H9 (cell line): ENCODE measurements at regions not wholly inside any gene's neighbourhood (a gene's known extent, or its start where the extent isn't known, plus 50 kb on each side); places are given as distances from the start of the nearest gene placed in this dataset.

Experiments
- DNase-seq: peaks from one replicate; pipeline ENCODE4 v3.0.0-alpha.2; 2017
- H2AFZ ChIP-seq: one replicate; pipeline ENCODE4 v1.6.1; 2013; ENCODE audit warnings: mild to moderate bottlenecking, low read length, control low read depth, moderate library complexity
- H2AK5ac ChIP-seq: 2 replicates; pipeline ENCODE4 v1.6.1; 2013; ENCODE audit warnings: low read length, control low read depth, mixed read lengths; ENCODE audit not compliant: insufficient read length
- H2BK120ac ChIP-seq: one replicate; pipeline ENCODE4 v1.6.1; 2013; ENCODE audit warnings: low read depth, mild to moderate bottlenecking, low read length, control low read depth, inconsistent platforms; ENCODE audit not compliant: poor library complexity, severe bottlenecking
- H2BK12ac ChIP-seq: 2 replicates; pipeline ENCODE4 v1.6.1; 2013; ENCODE audit warnings: low read length, control low read depth, mixed read lengths, low read depth; ENCODE audit not compliant: insufficient read length
- H2BK15ac ChIP-seq: 2 replicates; pipeline ENCODE4 v1.6.1; 2013; ENCODE audit warnings: low read depth, low read length, control low read depth
- H2BK20ac ChIP-seq: one replicate; pipeline ENCODE4 v1.6.1; 2013; ENCODE audit warnings: low read depth, mild to moderate bottlenecking, low read length, control low read depth, inconsistent platforms; ENCODE audit not compliant: poor library complexity, severe bottlenecking
- H2BK5ac ChIP-seq: 2 replicates; pipeline ENCODE4 v1.6.1; 2013; ENCODE audit warnings: low read length, control low read depth, mixed read lengths; ENCODE audit not compliant: insufficient read length
- H3K14ac ChIP-seq: 2 replicates; pipeline ENCODE4 v1.6.1; 2013; ENCODE audit warnings: low read length, control low read depth; ENCODE audit not compliant: insufficient read depth
- H3K18ac ChIP-seq: 2 replicates; pipeline ENCODE4 v1.6.1; 2013; ENCODE audit warnings: low read depth, mild to moderate bottlenecking, mixed read lengths, low read length, control low read depth; ENCODE audit not compliant: insufficient read length
- H3K23ac ChIP-seq: 2 replicates; pipeline ENCODE4 v1.6.1; 2013; ENCODE audit warnings: low read length, control low read depth, mixed read lengths, low read depth; ENCODE audit not compliant: insufficient read length
- H3K23me2 ChIP-seq: 2 replicates; pipeline ENCODE4 v1.6.1; 2013; ENCODE audit warnings: low read depth, mild to moderate bottlenecking, mixed read lengths, low read length, control low read depth; ENCODE audit not compliant: insufficient read length, poor library complexity, severe bottlenecking
- H3K27ac ChIP-seq: 2 replicates; pipeline ENCODE4 v1.5.1; 2013; ENCODE audit warnings: low read length, control low read depth, mixed read lengths, low read depth; ENCODE audit not compliant: insufficient read length
- H3K27me3 ChIP-seq: 2 replicates; pipeline ENCODE4 v1.6.1; 2013; ENCODE audit warnings: low read length, control low read depth, inconsistent platforms; ENCODE audit not compliant: insufficient read depth
- H3K4ac ChIP-seq: 2 replicates; pipeline ENCODE4 v1.6.1; 2013; ENCODE audit warnings: low read depth, mild to moderate bottlenecking, control low read depth, inconsistent platforms, low read length, moderate library complexity
- H3K4me1 ChIP-seq: 2 replicates; pipeline ENCODE4 v1.6.1; 2013; ENCODE audit warnings: low read length, control low read depth, inconsistent platforms; ENCODE audit not compliant: insufficient read depth
- H3K4me2 ChIP-seq: 2 replicates; pipeline ENCODE4 v1.6.1; 2013; ENCODE audit warnings: low read length, control low read depth, mixed read lengths; ENCODE audit not compliant: insufficient read length, insufficient read depth
- H3K56ac ChIP-seq: 2 replicates; pipeline ENCODE4 v1.6.1; 2013; ENCODE audit warnings: low read depth, mild to moderate bottlenecking, mixed read lengths, low read length, control low read depth; ENCODE audit not compliant: insufficient read length
- H3K79me1 ChIP-seq: 2 replicates; pipeline ENCODE4 v1.6.1; 2013; ENCODE audit warnings: low read depth, mild to moderate bottlenecking, moderate library complexity, low read length, control low read depth, inconsistent platforms; ENCODE audit not compliant: insufficient read depth, poor library complexity, severe bottlenecking
- H3K79me2 ChIP-seq: 2 replicates; pipeline ENCODE4 v1.6.1; 2013; ENCODE audit warnings: low read length, control low read depth, inconsistent platforms; ENCODE audit not compliant: insufficient read depth
- H3K9ac ChIP-seq: 2 replicates; pipeline ENCODE4 v1.6.1; 2013; ENCODE audit warnings: low read length, control low read depth, mixed read lengths; ENCODE audit not compliant: insufficient read length; ENCODE audit errors: extremely low read depth
- H3K9me3 ChIP-seq: one replicate; pipeline ENCODE4 v1.6.1; 2013; ENCODE audit warnings: low read depth, low read length, inconsistent platforms; ENCODE audit not compliant: control insufficient read depth
- H3T11ph ChIP-seq: one replicate; pipeline ENCODE4 v1.6.1; 2013; ENCODE audit warnings: mild to moderate bottlenecking, low read length, control low read depth, inconsistent platforms
- H4K20me1 ChIP-seq: one replicate; pipeline ENCODE4 v1.6.1; 2013; ENCODE audit not compliant: control insufficient read depth, insufficient read length, insufficient read depth
- H4K5ac ChIP-seq: 2 replicates; pipeline ENCODE4 v1.6.1; 2013; ENCODE audit warnings: low read depth, mild to moderate bottlenecking, mixed read lengths, low read length, control low read depth; ENCODE audit not compliant: insufficient read length
- H4K8ac ChIP-seq: replicated peaks from 2 replicates; pipeline ENCODE4 v1.6.1; 2013; ENCODE audit warnings: low read length, control low read depth, mixed read lengths, low read depth; ENCODE audit not compliant: insufficient read length
- H4K91ac ChIP-seq: 2 replicates; pipeline ENCODE4 v1.6.1; 2013; ENCODE audit warnings: low read depth, mild to moderate bottlenecking, moderate library complexity, mixed read lengths, low read length, control low read depth; ENCODE audit not compliant: insufficient read length
- H3K27ac Mint-ChIP-seq, 3 experiments: 2 replicates in 2 of 3; 3 replicates in 1 of 3; pipeline ENCODE4 v1.8.0; 2020 to 2021; ENCODE audit warnings: mixed read lengths in 3 of 3, mild to moderate bottlenecking in 1 of 3, moderate library complexity in 1 of 3
- H3K27me3 Mint-ChIP-seq: 2 replicates; pipeline ENCODE4 v1.8.0; 2021; ENCODE audit warnings: low read depth, mild to moderate bottlenecking, moderate library complexity, mixed read lengths
- H3K36me3 Mint-ChIP-seq, 3 experiments: 2 replicates in 2 of 3; 3 replicates in 1 of 3; pipeline ENCODE4 v1.8.0; 2020 to 2021; ENCODE audit warnings: low read depth in 3 of 3, mixed read lengths in 3 of 3; ENCODE audit not compliant: insufficient read depth in 1 of 3
- H3K4me1 Mint-ChIP-seq, 2 experiments: 2 replicates each; pipeline ENCODE4 v1.8.0; 2020; ENCODE audit warnings: mixed read lengths in 2 of 2
- H3K4me3 Mint-ChIP-seq, 2 experiments: 2 replicates in 1 of 2; 3 replicates in 1 of 2; pipeline ENCODE4 v1.8.0; 2020 to 2021; ENCODE audit warnings: mild to moderate bottlenecking in 2 of 2, mixed read lengths in 2 of 2, moderate library complexity in 1 of 2
- H3K9me3 Mint-ChIP-seq, 2 experiments: 2 replicates in 1 of 2; 3 replicates in 1 of 2; pipeline ENCODE4 v1.8.0; 2020; ENCODE audit warnings: mild to moderate bottlenecking in 2 of 2, mixed read lengths in 2 of 2, moderate library complexity in 1 of 2
- CTCF ChIP-seq: fragments of 200-600 bp; sonication (generic); conservative IDR thresholded peaks from 3 replicates; pipeline ENCODE4 v1.8.0; 2021; ENCODE audit warnings: antibody characterized with exemption, mild to moderate bottlenecking
- WGBS: extraction: QIAGEN DNeasy Blood & Tissue Kit; methylation state at CpG from one replicate; pipeline ENCODE4 v1.1.7; 2013; ENCODE audit warnings: missing lambda C conversion rate, low lambda C conversion rate, mixed read lengths; ENCODE audit not compliant: insufficient read length; ENCODE audit errors: extremely low coverage; 5-methylcytosine and 5-hydroxymethylcytosine counted together

GRCh38 chr16:9549487-9549886 lies 458.0 kb downstream of the HAPSTR1 start:
- no peak overlapping the region for H3K27ac Mint-ChIP-seq
- no peak overlapping the region for H2BK120ac ChIP-seq
- H3K4me1 ChIP-seq: no peaks in the 10 kb centered on the region
- H4K20me1 ChIP-seq: no peaks in the 10 kb centered on the region
- H3K23ac ChIP-seq: no peak overlapping the region
- no peak overlapping the region for H3K14ac ChIP-seq
- peaks cover 3% of the 10 kb centered on the region; the same call in 1 of the 2 replicates for H3K27me3 Mint-ChIP-seq
- H3K27me3 ChIP-seq: no peaks in the 10 kb centered on the region
- TF ChIP-seq CTCF: no peak
- no peaks in the 10 kb centered on the region for H3K79me2 ChIP-seq
- no peak for DNase-seq
- H2BK12ac ChIP-seq: no peak overlapping the region
- no CpG with 5 or more reads among the region's 5 CpGs for WGBS
- H2BK15ac ChIP-seq: no peak overlapping the region
- no peak overlapping the region for H3K4me2 ChIP-seq
- no peak overlapping the region for H3K18ac ChIP-seq
- no peak overlapping the region for H3K27ac ChIP-seq
- H2AK5ac ChIP-seq: no peak overlapping the region
- H3K4me3 Mint-ChIP-seq: no peak overlapping the region
- no peak overlapping the region for H2AFZ ChIP-seq
- no peak overlapping the region for H4K91ac ChIP-seq
- no peak overlapping the region for H4K8ac ChIP-seq
- H3K4ac ChIP-seq: no peak overlapping the region
- H4K5ac ChIP-seq: no peak overlapping the region
- no peak overlapping the region for H2BK20ac ChIP-seq
- no peak overlapping the region for H3T11ph ChIP-seq
- H3K9me3 ChIP-seq: no peaks in the 10 kb centered on the region
- H3K79me1 ChIP-seq: no peaks in the 10 kb centered on the region
- H2BK5ac ChIP-seq: no peak overlapping the region
- H3K9ac ChIP-seq: no peak overlapping the region
- peaks cover 0 to 9% (median 4%) of the 10 kb centered on the region in 3 experiments; a peak in 4 of 7 replicates for H3K36me3 Mint-ChIP-seq
- H3K4me1 Mint-ChIP-seq: peaks cover 0 to 4% of the 10 kb centered on the region in 2 experiments; a peak in 1 of 4 replicates
- H3K9me3 Mint-ChIP-seq: peaks cover 3 to 7% of the 10 kb centered on the region in 2 experiments; a peak in 4 of 5 replicates
- no peaks in the 10 kb centered on the region for H3K23me2 ChIP-seq
- H3K56ac ChIP-seq: no peak overlapping the region
